Osteocyte (in vitro differentiated cells): ENCODE measurements at regions not wholly inside any gene's neighbourhood (a gene's known extent, or its start where the extent isn't known, plus 50 kb on each side); places are given as distances from the start of the nearest gene placed in this dataset.

Experiments
- DNase-seq: peaks from one replicate; pipeline ENCODE4 v3.0.0; 2021; ENCODE audit warnings: mixed read lengths; ENCODE audit not compliant: unreplicated experiment; ENCODE audit errors: extremely low spot score
- H3K27ac Mint-ChIP-seq: one replicate; pipeline ENCODE4 v1.8.0; 2021; ENCODE audit warnings: mild to moderate bottlenecking, mixed read lengths; ENCODE audit not compliant: unreplicated experiment
- H3K27me3 Mint-ChIP-seq: one replicate; pipeline ENCODE4 v1.8.0; 2021; ENCODE audit warnings: mixed read lengths; ENCODE audit not compliant: unreplicated experiment
- H3K36me3 Mint-ChIP-seq: one replicate; pipeline ENCODE4 v1.8.0; 2021; ENCODE audit warnings: mixed read lengths; ENCODE audit not compliant: unreplicated experiment
- H3K4me1 Mint-ChIP-seq: one replicate; pipeline ENCODE4 v1.8.0; 2021; ENCODE audit warnings: mixed read lengths; ENCODE audit not compliant: unreplicated experiment
- H3K4me3 Mint-ChIP-seq: one replicate; pipeline ENCODE4 v1.8.0; 2021; ENCODE audit warnings: mild to moderate bottlenecking, moderate library complexity, mixed read lengths; ENCODE audit not compliant: unreplicated experiment
- H3K9me3 Mint-ChIP-seq: one replicate; pipeline ENCODE4 v1.8.0; 2021; ENCODE audit warnings: mixed read lengths; ENCODE audit not compliant: unreplicated experiment
- CTCF ChIP-seq: fragments of 200-600 bp; sonication (generic); IDR thresholded peaks from 2 replicates; pipeline ENCODE4 v1.5.0; 2021; ENCODE audit warnings: antibody characterized with exemption, mild to moderate bottlenecking, moderate library complexity

- Mint-ChIP-seq H3K4me1 (peaks cover 11% of the 10 kb centered on the region), H3K36me3 (no peaks in the 10 kb centered on the region), H3K4me3 (no peak overlapping the region), H3K27me3 (peaks cover 66% of the 10 kb centered on the region), H3K9me3 (no peaks in the 10 kb centered on the region), H3K27ac (no peak overlapping the region)
- DNase-seq: no peak
- TF ChIP-seq CTCF: no peak
Observed at GRCh38 chr15:69719527-69720240, 267.1 kb downstream of the RPLP1 start.

GRCh38 chr15:69720536-69720935, 267.9 kb downstream of the RPLP1 start:
- Mint-ChIP-seq H3K9me3 (no peaks in the 10 kb centered on the region), H3K27me3 (peaks cover 66% of the 10 kb centered on the region), H3K36me3 (no peaks in the 10 kb centered on the region), H3K4me3 (no peak overlapping the region), H3K27ac (no peak overlapping the region), H3K4me1 (peaks cover 10% of the 10 kb centered on the region)
- TF ChIP-seq CTCF: no peak
- no peak for DNase-seq

GRCh38 chr15:69722924-69723323, 270.3 kb downstream of the RPLP1 start:
- DNase-seq: no peak
- Mint-ChIP-seq H3K36me3 (no peaks in the 10 kb centered on the region), H3K4me1 (peaks cover 10% of the 10 kb centered on the region), H3K4me3 (no peak overlapping the region), H3K27me3 (peaks cover 70% of the 10 kb centered on the region), H3K27ac (no peak overlapping the region), H3K9me3 (no peaks in the 10 kb centered on the region)
- TF ChIP-seq CTCF: no peak

GRCh38 chr15:69723404-69724096, 270.9 kb downstream of the RPLP1 start:
- no peak for DNase-seq
- H3K4me1 Mint-ChIP-seq: peaks cover 10% of the 10 kb centered on the region
- no peaks in the 10 kb centered on the region for H3K36me3 Mint-ChIP-seq
- no peak overlapping the region for H3K4me3 Mint-ChIP-seq
- H3K27me3 Mint-ChIP-seq: peaks cover 68% of the 10 kb centered on the region
- H3K27ac Mint-ChIP-seq: no peak overlapping the region
- H3K9me3 Mint-ChIP-seq: no peaks in the 10 kb centered on the region
- TF ChIP-seq CTCF: peak; percentile 16

- no peaks in the 10 kb centered on the region for H3K36me3 Mint-ChIP-seq
- H3K9me3 Mint-ChIP-seq: no peaks in the 10 kb centered on the region
- no peak for TF ChIP-seq CTCF
- H3K27ac Mint-ChIP-seq: no peak overlapping the region
- H3K27me3 Mint-ChIP-seq: peaks cover 67% of the 10 kb centered on the region
- no peak overlapping the region for H3K4me3 Mint-ChIP-seq
- H3K4me1 Mint-ChIP-seq: peaks cover 10% of the 10 kb centered on the region
- DNase-seq: no peak
Observed at GRCh38 chr15:69724333-69724732, 271.7 kb downstream of the RPLP1 start.
